NCI-H1417 (cell line): ENCODE measurements at regions not wholly inside any gene's neighbourhood (a gene's known extent, or its start where the extent isn't known, plus 50 kb on each side); places are given as distances from the start of the nearest gene placed in this dataset.

Source experiments
- DNase-seq, 3 experiments: peaks; one replicate each; lab custom pipeline; 2025; lab: John Stamatoyannopoulos, UW

DNA sequence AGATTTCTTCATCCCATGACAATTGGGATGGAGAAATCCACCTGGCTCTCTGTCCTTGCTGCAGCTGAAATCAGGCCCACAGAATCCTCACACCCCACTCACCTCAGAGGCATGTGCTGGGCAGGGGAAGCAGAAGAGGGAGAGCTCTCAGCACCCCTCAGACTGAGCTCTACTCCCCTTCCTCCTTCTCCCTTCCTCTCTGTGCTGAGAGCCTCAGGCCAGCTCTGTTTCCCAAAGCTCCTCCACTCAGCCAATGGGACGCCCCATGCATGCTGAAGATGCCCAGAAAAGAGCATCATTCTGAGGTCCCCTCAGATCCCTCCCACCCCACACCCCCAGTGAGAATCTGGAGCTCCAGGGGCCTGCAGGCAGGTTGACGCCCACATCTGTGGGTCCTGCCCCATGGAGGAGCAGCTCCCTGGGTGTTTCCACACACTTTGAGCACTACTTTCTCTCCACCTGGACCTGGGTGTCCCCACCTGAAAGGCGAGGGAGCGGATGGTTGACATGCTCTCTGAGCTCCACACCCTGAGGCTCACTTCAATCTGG, 637.7 kb upstream of the ID2 start:
- DNase-seq = no peak

DNA sequence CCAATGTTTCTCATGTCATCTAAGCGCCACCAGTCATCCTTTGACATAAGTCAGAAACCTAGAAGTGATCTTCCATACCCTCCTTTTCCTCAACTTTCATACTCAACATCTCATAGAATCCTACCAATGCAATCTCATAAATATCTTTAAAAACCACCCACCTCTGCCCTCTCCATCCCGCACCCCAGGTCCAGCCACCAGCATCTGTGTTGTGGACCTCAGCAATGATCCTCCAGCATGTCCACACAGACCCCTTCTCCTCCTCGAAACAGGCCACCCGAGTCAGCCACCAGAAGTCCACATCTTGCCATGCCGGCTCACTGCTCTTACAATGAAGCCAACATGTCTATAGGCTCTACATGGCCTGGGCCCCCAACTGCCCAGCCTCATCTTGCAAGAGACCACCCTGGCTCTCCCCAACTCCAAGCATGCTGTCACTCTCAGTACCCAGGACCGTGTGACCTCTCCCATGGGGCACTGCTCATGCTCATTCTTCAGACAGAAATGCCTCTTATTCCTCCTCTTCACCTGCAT, 636.7 kb upstream of the ID2 start:
- DNase-seq = no peak

DNA sequence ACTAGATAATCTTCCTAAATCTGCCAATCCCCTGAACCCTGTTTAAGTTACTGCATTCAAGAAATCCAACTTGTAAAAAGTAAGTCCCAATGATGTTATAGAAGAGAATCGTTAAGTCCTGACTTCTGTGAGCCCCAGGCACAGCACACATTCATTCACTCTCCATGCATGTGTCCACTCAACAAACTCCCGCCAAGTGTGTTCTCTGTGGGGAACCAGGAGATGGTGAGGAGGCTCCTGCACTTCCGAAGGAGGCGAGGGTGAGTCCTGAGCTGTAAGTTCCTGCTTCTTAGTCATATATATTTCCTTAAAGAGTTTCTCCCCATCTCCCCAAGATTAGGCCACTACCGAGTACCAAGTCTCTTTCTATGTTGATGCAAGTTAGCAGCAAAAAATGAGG, 635.0 kb upstream of the ID2 start:
- DNase-seq = no peak

GRCh38 chr2:8049176-8049575, 632.7 kb upstream of the ID2 start:
- DNase-seq = no peak

DNA sequence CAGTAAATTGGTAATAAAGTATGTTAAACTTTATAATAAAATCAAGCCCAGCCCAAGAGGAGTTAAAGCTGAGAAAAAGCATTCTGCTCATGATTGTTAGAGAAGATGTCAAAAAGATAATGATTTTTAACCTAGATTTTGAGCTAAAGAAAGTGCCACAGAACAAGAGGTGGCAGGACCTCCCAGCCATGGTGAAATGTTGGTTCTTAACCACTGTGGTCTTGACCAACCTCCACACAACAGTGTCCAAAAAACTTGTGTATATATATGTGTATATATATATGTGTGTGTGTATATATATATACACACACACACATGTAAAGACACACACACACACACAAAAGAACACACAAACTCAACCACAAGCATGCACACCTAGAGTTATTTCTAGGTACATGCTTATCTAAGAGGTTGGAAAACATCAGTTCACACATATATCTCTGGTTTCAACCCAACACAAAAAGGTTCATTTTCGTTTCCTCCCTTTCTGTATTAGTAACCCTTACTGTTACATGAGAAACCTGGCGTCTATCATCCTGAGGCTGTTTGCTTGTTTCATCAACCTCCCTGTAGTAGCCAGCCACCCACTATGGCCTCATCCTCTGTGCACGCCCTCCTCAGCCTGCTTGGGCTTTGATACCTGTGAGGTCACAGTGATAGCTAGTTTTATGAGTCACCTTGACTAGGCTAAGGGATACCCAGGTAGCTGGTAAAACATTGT, 631.8 kb upstream of the ID2 start:
- DNase-seq = no peak

DNA sequence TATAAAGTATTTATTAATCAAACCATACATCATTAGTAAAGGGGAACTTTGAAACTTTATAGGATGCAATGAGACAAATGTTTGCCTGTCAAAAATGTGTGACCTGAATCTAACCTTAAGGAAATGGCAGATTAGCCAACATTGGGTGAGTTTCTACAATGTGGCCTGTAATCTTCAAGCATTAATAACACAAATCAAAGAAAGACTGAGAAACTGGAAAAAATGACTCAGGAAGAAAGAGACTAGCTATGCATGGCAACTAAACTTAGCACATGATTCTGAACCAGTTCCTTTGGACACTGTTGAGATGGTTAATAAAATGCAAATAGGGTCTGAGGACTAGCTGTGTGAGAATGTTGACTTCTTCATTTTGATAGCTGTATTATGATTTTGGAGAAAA, 628.6 kb upstream of the ID2 start:
- DNase-seq = no peak

GRCh38 chr2:8054070-8054469, 627.8 kb upstream of the ID2 start:
- DNase-seq = no peak

- no peak for DNase-seq
Measured at GRCh38 chr2:8058652-8059051, 623.2 kb upstream of the ID2 start.

- peak; percentile 33 to 81 (median 73) for DNase-seq
Measured at GRCh38 chr2:8059255-8059654, 622.6 kb upstream of the ID2 start.

DNA sequence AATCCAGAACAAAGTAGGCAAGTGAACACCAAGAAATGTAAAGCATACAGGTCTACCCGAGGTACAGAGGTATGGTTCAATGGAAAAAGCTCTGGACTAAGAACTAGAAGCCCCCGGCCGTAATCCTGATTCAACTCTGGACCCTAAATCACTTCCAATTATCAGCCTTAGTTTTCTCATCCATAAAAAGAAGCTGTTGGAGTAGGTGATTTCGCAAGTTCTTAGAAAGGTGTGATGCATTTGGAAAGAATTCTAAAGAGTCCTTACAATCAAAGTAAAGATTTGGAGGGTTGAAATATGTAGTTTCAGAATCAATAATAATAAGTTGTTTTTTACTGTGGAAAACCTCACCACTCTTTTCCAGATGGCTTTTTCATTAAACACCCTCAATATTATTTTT, 622.1 kb upstream of the ID2 start:
- no peak for DNase-seq

DNA sequence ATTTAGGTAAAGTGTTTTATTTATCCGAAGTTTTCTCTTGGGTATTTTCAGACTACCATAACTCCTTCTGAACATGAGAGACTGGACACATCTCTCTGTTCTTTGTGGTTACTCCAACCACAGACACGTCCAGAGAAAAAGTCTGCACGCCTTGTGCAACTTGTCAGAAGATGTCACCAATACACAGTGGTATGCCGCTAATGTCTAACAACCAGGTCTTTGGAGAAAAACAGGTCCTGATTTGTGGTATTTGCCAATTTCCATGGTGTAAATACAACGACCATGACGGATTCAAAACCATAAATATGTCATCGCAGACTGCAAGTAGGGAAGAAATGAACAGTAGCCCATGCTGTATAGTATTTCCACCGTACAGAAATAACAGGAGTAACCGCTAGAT, 620.6 kb upstream of the ID2 start:
- DNase-seq = no peak

GRCh38 chr2:8064603-8065002, 617.3 kb upstream of the ID2 start:
- no peak for DNase-seq

GRCh38 chr2:8065191-8065590, 616.7 kb upstream of the ID2 start:
- DNase-seq = no peak

- DNase-seq = no peak
Measured at GRCh38 chr2:8067784-8068336, 614.0 kb upstream of the ID2 start.

- no peak for DNase-seq
Measured at GRCh38 chr2:8072907-8073306, 608.9 kb upstream of the ID2 start.

DNA sequence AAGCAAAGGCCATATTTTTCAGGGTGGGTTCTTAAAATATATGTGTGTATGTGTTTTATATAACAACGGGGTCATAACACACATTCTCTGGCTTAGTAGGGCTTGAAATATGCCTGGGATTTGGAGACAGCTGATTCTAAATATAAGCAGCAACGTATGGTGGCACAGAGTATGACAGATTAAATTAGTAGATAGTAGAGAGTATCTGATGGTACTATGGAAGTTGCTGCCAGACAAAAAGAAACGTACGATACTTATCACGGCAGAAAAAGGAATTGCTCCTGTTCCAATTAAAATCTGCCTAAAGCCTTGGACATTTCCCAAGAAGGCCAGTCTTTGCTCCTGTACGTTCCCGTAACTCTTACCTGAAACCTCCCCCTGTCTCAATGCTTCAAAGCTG, 607.9 kb upstream of the ID2 start:
- DNase-seq = no peak

GRCh38 chr2:8076448-8077342, 605.2 kb upstream of the ID2 start:
- DNase-seq = no peak

- no peak for DNase-seq
Measured at GRCh38 chr2:8078705-8079104, 603.2 kb upstream of the ID2 start.

GRCh38 chr2:8080063-8080462, 601.8 kb upstream of the ID2 start:
- no peak for DNase-seq

DNA sequence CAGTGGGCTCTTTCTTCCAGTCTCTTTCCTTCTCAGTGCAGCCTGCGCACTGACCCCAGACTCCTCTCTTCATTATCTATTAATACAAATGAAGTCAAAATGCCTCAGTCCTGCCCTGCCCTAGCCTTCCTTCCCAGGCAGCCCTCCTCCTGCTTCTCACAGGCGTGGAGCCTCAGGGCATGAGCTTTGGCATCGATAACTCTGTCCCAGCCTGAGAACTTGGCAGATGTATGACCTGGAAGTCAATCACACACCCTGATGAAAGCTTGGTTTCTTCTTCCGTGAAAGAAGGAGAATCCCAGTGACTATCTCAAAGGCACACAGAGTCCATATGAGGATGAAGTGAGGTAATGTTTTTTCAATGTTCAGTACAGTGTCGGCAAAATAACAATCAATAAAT, 600.7 kb upstream of the ID2 start:
- no peak for DNase-seq

DNA sequence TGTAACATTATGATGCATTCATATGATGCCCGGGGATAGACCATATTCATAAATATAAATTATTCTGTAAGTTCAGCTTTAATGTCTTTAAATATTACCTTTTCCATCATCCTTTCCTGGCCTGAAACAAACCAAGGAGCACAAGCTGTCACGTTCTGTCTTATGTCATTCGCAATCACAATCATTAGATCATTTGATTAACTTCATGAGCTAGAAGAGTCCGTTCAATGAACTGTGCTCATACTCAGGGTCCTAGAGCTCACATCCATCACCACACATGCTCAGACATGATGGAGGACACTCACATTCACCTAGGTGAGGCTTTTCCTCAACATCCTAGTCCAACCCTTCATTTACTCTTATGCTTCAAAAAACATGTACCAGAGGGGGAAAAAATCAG, 599.0 kb upstream of the ID2 start:
- DNase-seq = no peak

GRCh38 chr2:8086357-8086756, 595.5 kb upstream of the ID2 start:
- DNase-seq = no peak
